Osteoblast (primary cell): ENCODE measurements at regions not wholly inside any gene's neighbourhood (a gene's known extent, or its start where the extent isn't known, plus 50 kb on each side); places are given as distances from the start of the nearest gene placed in this dataset.

ENCODE experiments used
- DNase-seq: peaks from one replicate; pipeline ENCODE4 v3.0.0; 2011; ENCODE audit warnings: low spot score, mixed read lengths; ENCODE audit not compliant: insufficient read length; ENCODE audit errors: missing footprints
- H2AFZ ChIP-seq: 2 replicates; pipeline ENCODE4 v1.6.0; 2011; ENCODE audit warnings: mild to moderate bottlenecking, low read length
- H3K27ac ChIP-seq: 2 replicates; pipeline ENCODE4 v1.5.1; 2011; ENCODE audit warnings: mild to moderate bottlenecking, low read depth, low read length, moderate library complexity
- H3K27me3 ChIP-seq: 2 replicates; pipeline ENCODE4 v1.6.0; 2012; ENCODE audit warnings: mild to moderate bottlenecking, control low read depth, inconsistent platforms, low read length, moderate library complexity; ENCODE audit not compliant: insufficient read depth
- H3K36me3 ChIP-seq: 2 replicates; pipeline ENCODE4 v1.5.1; 2011; ENCODE audit warnings: mild to moderate bottlenecking, low read length, control low read depth, moderate library complexity; ENCODE audit not compliant: insufficient read depth
- H3K4me1 ChIP-seq: 2 replicates; pipeline ENCODE4 v1.5.1; 2011; ENCODE audit warnings: mild to moderate bottlenecking, low read length, control low read depth, moderate library complexity; ENCODE audit not compliant: insufficient read depth
- H3K4me2 ChIP-seq: 2 replicates; pipeline ENCODE4 v1.6.0; 2011; ENCODE audit warnings: mild to moderate bottlenecking, low read length; ENCODE audit not compliant: insufficient read depth
- H3K4me3 ChIP-seq: fragments of 200-600 bp; sonication (generic); 3 replicates; pipeline ENCODE4 v1.5.1; 2012; ENCODE audit warnings: mild to moderate bottlenecking, low read length, inconsistent platforms; ENCODE audit not compliant: insufficient read depth
- H3K79me2 ChIP-seq: 2 replicates; pipeline ENCODE4 v1.6.0; 2012; ENCODE audit warnings: mild to moderate bottlenecking, low read length, control low read depth, inconsistent platforms; ENCODE audit not compliant: insufficient read depth
- H3K9me3 ChIP-seq: 2 replicates; pipeline ENCODE4 v1.5.1; 2011; ENCODE audit warnings: low read depth, low read length, control low read depth
- H4K20me1 ChIP-seq: 2 replicates; pipeline ENCODE4 v1.6.0; 2012; ENCODE audit warnings: mild to moderate bottlenecking, low read length, control low read depth; ENCODE audit not compliant: insufficient read depth
- TF ChIP-seq, protein P1 (sequence below): IDR thresholded peaks from 2 replicates; pipeline ENCODE4 v1.5.1; 2011; ENCODE audit warnings: mild to moderate bottlenecking, low read depth, low read length, moderate library complexity; ENCODE audit errors: extremely low read depth

DNA sequence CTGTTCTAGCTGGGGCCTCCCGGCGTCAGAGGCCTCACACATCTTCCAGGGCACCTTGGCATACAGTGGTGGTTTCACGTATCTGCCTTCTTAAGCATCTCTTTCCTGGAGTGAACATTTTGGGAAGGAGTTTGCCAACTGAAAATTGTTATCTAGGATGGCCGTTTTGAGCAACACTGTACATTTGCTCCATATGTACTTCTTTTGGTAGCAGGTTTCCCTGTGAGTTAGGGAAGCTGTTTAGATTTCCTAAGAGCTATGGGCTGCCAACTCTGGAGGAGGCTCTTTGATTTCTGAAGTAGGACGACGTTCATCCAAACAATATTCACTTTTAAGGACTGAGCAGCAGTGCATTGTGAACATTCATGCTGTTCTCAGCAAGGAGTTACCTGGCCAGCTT, 665.9 kb downstream of the SQOR start:
- no peaks in the 10 kb centered on the region for H3K9me3 ChIP-seq
- no peaks in the 10 kb centered on the region for H3K36me3 ChIP-seq
- H3K27ac ChIP-seq: no peak overlapping the region
- no peaks in the 10 kb centered on the region for H3K79me2 ChIP-seq
- TF ChIP-seq, protein P1, sequence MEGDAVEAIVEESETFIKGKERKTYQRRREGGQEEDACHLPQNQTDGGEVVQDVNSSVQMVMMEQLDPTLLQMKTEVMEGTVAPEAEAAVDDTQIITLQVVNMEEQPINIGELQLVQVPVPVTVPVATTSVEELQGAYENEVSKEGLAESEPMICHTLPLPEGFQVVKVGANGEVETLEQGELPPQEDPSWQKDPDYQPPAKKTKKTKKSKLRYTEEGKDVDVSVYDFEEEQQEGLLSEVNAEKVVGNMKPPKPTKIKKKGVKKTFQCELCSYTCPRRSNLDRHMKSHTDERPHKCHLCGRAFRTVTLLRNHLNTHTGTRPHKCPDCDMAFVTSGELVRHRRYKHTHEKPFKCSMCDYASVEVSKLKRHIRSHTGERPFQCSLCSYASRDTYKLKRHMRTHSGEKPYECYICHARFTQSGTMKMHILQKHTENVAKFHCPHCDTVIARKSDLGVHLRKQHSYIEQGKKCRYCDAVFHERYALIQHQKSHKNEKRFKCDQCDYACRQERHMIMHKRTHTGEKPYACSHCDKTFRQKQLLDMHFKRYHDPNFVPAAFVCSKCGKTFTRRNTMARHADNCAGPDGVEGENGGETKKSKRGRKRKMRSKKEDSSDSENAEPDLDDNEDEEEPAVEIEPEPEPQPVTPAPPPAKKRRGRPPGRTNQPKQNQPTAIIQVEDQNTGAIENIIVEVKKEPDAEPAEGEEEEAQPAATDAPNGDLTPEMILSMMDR: no peak
- H3K4me1 ChIP-seq: no peaks in the 10 kb centered on the region
- no peak overlapping the region for H2AFZ ChIP-seq
- no peaks in the 10 kb centered on the region for H3K27me3 ChIP-seq
- H4K20me1 ChIP-seq: no peaks in the 10 kb centered on the region
- H3K4me2 ChIP-seq: no peak overlapping the region
- H3K4me3 ChIP-seq: no peak overlapping the region
- no peak for DNase-seq

- Histone ChIP-seq H3K27ac (no peak overlapping the region), H3K79me2 (no peaks in the 10 kb centered on the region), H3K9me3 (no peaks in the 10 kb centered on the region), H3K4me3 (no peak overlapping the region), H3K4me2 (no peak overlapping the region), H2AFZ (no peak overlapping the region), H3K36me3 (no peaks in the 10 kb centered on the region), H3K4me1 (no peaks in the 10 kb centered on the region), H3K27me3 (no peaks in the 10 kb centered on the region), H4K20me1 (no peaks in the 10 kb centered on the region)
- TF ChIP-seq, protein P1: no peak
- no peak for DNase-seq
Observed at GRCh38 chr15:46301291-46301690, 666.5 kb downstream of the SQOR start.

- H3K27ac ChIP-seq: no peak overlapping the region
- no peaks in the 10 kb centered on the region for H3K79me2 ChIP-seq
- no peak for DNase-seq
- no peaks in the 10 kb centered on the region for H3K27me3 ChIP-seq
- H3K4me2 ChIP-seq: no peak overlapping the region
- H4K20me1 ChIP-seq: no peaks in the 10 kb centered on the region
- H3K9me3 ChIP-seq: no peaks in the 10 kb centered on the region
- H3K36me3 ChIP-seq: no peaks in the 10 kb centered on the region
- no peak overlapping the region for H3K4me3 ChIP-seq
- no peak overlapping the region for H2AFZ ChIP-seq
- TF ChIP-seq, protein P1: no peak
- no peaks in the 10 kb centered on the region for H3K4me1 ChIP-seq
Observed at GRCh38 chr15:46301826-46302225, 667.0 kb downstream of the SQOR start.

DNA sequence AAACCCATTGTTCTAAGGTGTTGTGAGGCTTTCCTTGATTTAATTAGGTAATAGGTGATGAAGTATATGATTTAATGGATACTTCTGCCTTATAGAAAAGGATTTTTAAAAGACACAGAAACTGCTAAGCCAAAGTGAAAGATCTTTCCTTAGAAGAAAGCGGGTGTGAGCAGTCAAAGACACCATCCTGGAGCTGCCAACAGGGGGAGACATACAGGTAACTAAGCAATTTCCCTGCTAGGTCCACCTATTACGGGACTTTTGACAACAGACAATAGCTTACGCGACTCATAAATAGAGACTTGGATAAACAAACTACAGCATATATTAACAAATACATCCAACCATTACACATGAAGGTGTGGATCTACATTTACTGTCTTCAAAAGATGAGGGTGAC, 669.5 kb downstream of the SQOR start:
- no peaks in the 10 kb centered on the region for H3K4me1 ChIP-seq
- no peak overlapping the region for H2AFZ ChIP-seq
- H4K20me1 ChIP-seq: no peaks in the 10 kb centered on the region
- no peaks in the 10 kb centered on the region for H3K79me2 ChIP-seq
- H3K27me3 ChIP-seq: no peaks in the 10 kb centered on the region
- TF ChIP-seq, protein P1: no peak
- no peak overlapping the region for H3K4me2 ChIP-seq
- H3K27ac ChIP-seq: no peak overlapping the region
- no peak overlapping the region for H3K4me3 ChIP-seq
- no peaks in the 10 kb centered on the region for H3K9me3 ChIP-seq
- no peaks in the 10 kb centered on the region for H3K36me3 ChIP-seq
- DNase-seq: no peak
